Fibroblast of the aortic adventitia (primary cell): ENCODE measurements at regions not wholly inside any gene's neighbourhood (a gene's known extent, or its start where the extent isn't known, plus 50 kb on each side); places are given as distances from the start of the nearest gene placed in this dataset.
"Not testable (repeated sequence)": the region's sequence is repeated elsewhere in the genome, so short reads cannot be mapped to it uniquely, and the experiment has no call there.

Experiments used
- DNase-seq: peaks from one replicate; pipeline ENCODE4 v3.0.0-alpha.2; 2010; ENCODE audit warnings: low read depth
- H3K4me3 ChIP-seq: 2 replicates; pipeline ENCODE4 v1.5.1; 2011; ENCODE audit warnings: low read depth, mild to moderate bottlenecking, control low read depth, low read length, moderate library complexity
- CTCF ChIP-seq: IDR thresholded peaks from 2 replicates; pipeline ENCODE4 v1.5.1; 2011; ENCODE audit warnings: mild to moderate bottlenecking, low read length, control low read depth, inconsistent platforms; ENCODE audit not compliant: insufficient read depth

GRCh38 chr4:101418055-101418454 lies 70.7 kb upstream of the PPP3CA start:
- no peak overlapping the region for H3K4me3 ChIP-seq
- TF ChIP-seq CTCF: no peak
- DNase-seq: no peak

GRCh38 chr4:101417046-101417445 lies 69.7 kb upstream of the PPP3CA start:
- no peak for TF ChIP-seq CTCF

GRCh38 chr4:101415962-101416361 lies 68.6 kb upstream of the PPP3CA start:
- DNase-seq: no peak
- no peak overlapping the region for H3K4me3 ChIP-seq

More at GRCh38 chr4:101417046-101417445, 69.7 kb upstream of the PPP3CA start:
- H3K4me3 ChIP-seq: no peak overlapping the region
- no peak for DNase-seq

GRCh38 chr4:101414496-101414895 lies 67.2 kb upstream of the PPP3CA start:
- no peak for TF ChIP-seq CTCF
- H3K4me3 ChIP-seq: no peak overlapping the region
- DNase-seq: peak; percentile 10

More at GRCh38 chr4:101415962-101416361, 68.6 kb upstream of the PPP3CA start:
- no peak for TF ChIP-seq CTCF

GRCh38 chr4:101411926-101412325 lies 64.6 kb upstream of the PPP3CA start:
- no peak for DNase-seq
- no peak overlapping the region for H3K4me3 ChIP-seq
- TF ChIP-seq CTCF: no peak

GRCh38 chr4:101411281-101411910 lies 64.1 kb upstream of the PPP3CA start:
- not testable (repeated sequence) for DNase-seq, H3K4me3 ChIP-seq

- peak; percentile 34 for DNase-seq
- no peak overlapping the region for H3K4me3 ChIP-seq
- no peak for TF ChIP-seq CTCF
These were observed 52.8 kb upstream of the PPP3CA start for GRCh38 chr4:101400096-101400495.
